Liver (tissue), 8 donors: ENCODE measurements at regions not wholly inside any gene's neighbourhood (a gene's known extent, or its start where the extent isn't known, plus 50 kb on each side); places are given as distances from the start of the nearest gene placed in this dataset.

ENCODE experiments used
- DNase-seq: peaks from one replicate; pipeline ENCODE4 v3.0.0-alpha.2; 2017; ENCODE audit warnings: low spot score
- H3K27ac ChIP-seq, 2 donors: one replicate each; pipeline ENCODE4 v1.7.0; 2013; ENCODE audit warnings: inconsistent platforms in 2 of 2, low read length in 2 of 2, control low read depth in 1 of 2, low read depth in 1 of 2, mild to moderate bottlenecking in 1 of 2
- H3K27me3 ChIP-seq, 4 donors: one replicate each; pipeline versions ENCODE4 v1.6.1 to v1.7.0; 2013; ENCODE audit warnings: low read length in 3 of 4, inconsistent platforms in 1 of 4, mild to moderate bottlenecking in 1 of 4, moderate library complexity in 1 of 4; ENCODE audit not compliant: control insufficient read depth in 4 of 4, insufficient read depth in 4 of 4
- H3K36me3 ChIP-seq, 4 donors: one replicate each; pipeline versions ENCODE4 v1.6.1 to v1.7.0; 2013; ENCODE audit warnings: low read length in 3 of 4, mild to moderate bottlenecking in 3 of 4, low read depth in 1 of 4, moderate library complexity in 1 of 4; ENCODE audit not compliant: control insufficient read depth in 4 of 4, insufficient read depth in 3 of 4
- H3K4me1 ChIP-seq, 4 donors: one replicate each; pipeline versions ENCODE4 v1.6.1 to v1.7.0; 2013; ENCODE audit warnings: low read length in 3 of 4, mild to moderate bottlenecking in 3 of 4, moderate library complexity in 1 of 4; ENCODE audit not compliant: control insufficient read depth in 4 of 4, insufficient read depth in 4 of 4
- H3K4me3 ChIP-seq, 3 donors: one replicate each; pipeline versions ENCODE4 v1.6.1 to v1.7.0; 2013; ENCODE audit warnings: low read length in 3 of 3, control low read depth in 1 of 3, low read depth in 1 of 3, mild to moderate bottlenecking in 1 of 3
- H3K9ac ChIP-seq, 2 donors: one replicate each; pipeline ENCODE4 v1.7.0; 2013; ENCODE audit warnings: low read length in 2 of 2, mild to moderate bottlenecking in 2 of 2, moderate library complexity in 2 of 2, control low read depth in 1 of 2, low read depth in 1 of 2
- H3K9me3 ChIP-seq, 4 donors: one replicate each; pipeline versions ENCODE4 v1.6.1 to v1.7.0; 2013; ENCODE audit warnings: low read length in 3 of 4; ENCODE audit not compliant: control insufficient read depth in 4 of 4
- EGR1 ChIP-seq, 2 donors: IDR thresholded peaks; 2 replicates each; pipeline ENCODE4 v1.6.1; 2016 to 2018; ENCODE audit warnings: antibody characterized with exemption in 2 of 2, low read depth in 2 of 2
- FOXA1 ChIP-seq: IDR thresholded peaks from 2 replicates; pipeline ENCODE4 v1.6.1; 2016; ENCODE audit warnings: antibody characterized with exemption
- FOXA2 ChIP-seq: IDR thresholded peaks from 2 replicates; pipeline ENCODE4 v1.6.1; 2016; ENCODE audit warnings: antibody characterized with exemption
- GABPA ChIP-seq, 2 donors: IDR thresholded peaks in 1 of 2; conservative IDR thresholded peaks in 1 of 2; 2 replicates each; pipeline ENCODE4 v1.6.1; 2016; ENCODE audit warnings: antibody characterized with exemption in 2 of 2, mild to moderate bottlenecking in 1 of 2, moderate library complexity in 1 of 2
- HNF4A ChIP-seq, 2 donors: conservative IDR thresholded peaks; 2 replicates each; pipeline ENCODE4 v1.6.1; 2016; ENCODE audit warnings: antibody characterized with exemption in 2 of 2, mild to moderate bottlenecking in 2 of 2
- HNF4G ChIP-seq: IDR thresholded peaks from 2 replicates; pipeline ENCODE4 v1.6.1; 2016; ENCODE audit warnings: antibody characterized with exemption
- JUND ChIP-seq, 2 donors: IDR thresholded peaks; 2 replicates each; pipeline ENCODE4 v1.6.1; 2016; ENCODE audit warnings: antibody characterized with exemption in 2 of 2
- MAX ChIP-seq: IDR thresholded peaks from 2 replicates; pipeline ENCODE4 v1.6.1; 2016; ENCODE audit warnings: antibody characterized with exemption
- NR2F2 ChIP-seq: IDR thresholded peaks from 2 replicates; pipeline ENCODE4 v1.6.1; 2016; ENCODE audit warnings: antibody characterized with exemption
- RAD21 ChIP-seq, 2 donors: IDR thresholded peaks; 2 replicates each; pipeline ENCODE4 v1.6.1; 2016; ENCODE audit warnings: antibody characterized with exemption in 2 of 2, mild to moderate bottlenecking in 2 of 2
- REST ChIP-seq: IDR thresholded peaks from 2 replicates; pipeline ENCODE4 v1.6.1; 2016; ENCODE audit warnings: antibody characterized with exemption, mild to moderate bottlenecking
- RXRA ChIP-seq, 2 donors: IDR thresholded peaks; 2 replicates each; pipeline ENCODE4 v1.6.1; 2017 to 2018; ENCODE audit warnings: antibody characterized with exemption in 2 of 2, mild to moderate bottlenecking in 1 of 2
- SP1 ChIP-seq: IDR thresholded peaks from 2 replicates; pipeline ENCODE4 v1.6.1; 2018; ENCODE audit warnings: antibody characterized with exemption, mild to moderate bottlenecking
- TAF1 ChIP-seq: conservative IDR thresholded peaks from 2 replicates; pipeline ENCODE4 v1.6.1; 2016; ENCODE audit warnings: antibody characterized with exemption, mild to moderate bottlenecking
- YY1 ChIP-seq: IDR thresholded peaks from 2 replicates; pipeline ENCODE4 v1.6.1; 2016; ENCODE audit warnings: antibody characterized with exemption, mild to moderate bottlenecking
- ZBTB33 ChIP-seq: IDR thresholded peaks from 2 replicates; pipeline ENCODE4 v1.6.1; 2016; ENCODE audit warnings: antibody characterized with exemption
- WGBS: extraction: QIAGEN DNeasy Blood & Tissue Kit; methylation state at CpG from one replicate; pipeline ENCODE4 v1.1.7; 2013; 5-methylcytosine and 5-hydroxymethylcytosine counted together
- TF ChIP-seq, protein P1 (sequence below): fragments of 150-350 bp; IDR thresholded peaks from 2 replicates; pipeline ENCODE4 v1.5.1; 2017; ENCODE audit warnings: improper control_type of control experiment, low read depth, low read length; ENCODE audit not compliant: missing input control
- TF ChIP-seq, protein P2 (sequence below): IDR thresholded peaks from 2 replicates; pipeline ENCODE4 v1.6.1; 2016; ENCODE audit warnings: antibody characterized with exemption
- donor health status: healthy.
- donor health status: healthy.
- donor health status: healthy.
- donor health status: healthy.
- donor health status: healthy.

- DNase-seq: no peak
- Histone ChIP-seq H3K9me3 (no peaks in the 10 kb centered on the region), H3K27me3 (peaks cover 0 to 3% (median under 1%) of the 10 kb centered on the region in 4 donors), H3K9ac (no peak overlapping the region), H3K27ac (no peak overlapping the region), H3K4me1 (no peaks in the 10 kb centered on the region), H3K36me3 (no peaks in the 10 kb centered on the region), H3K4me3 (no peak overlapping the region)
- 79% methylated on average over 31 of the region's 31 CpGs for WGBS
- TF ChIP-seq TAF1: no peak
- no peak for TF ChIP-seq FOXA2
- TF ChIP-seq HNF4G: no peak
- TF ChIP-seq NR2F2: no peak
- no peak for TF ChIP-seq JUND (IDR thresholded peaks at IDR 0.05)
- TF ChIP-seq HNF4A (conservative IDR thresholded peaks at IDR 0.05): no peak
- no peak for TF ChIP-seq EGR1 (IDR thresholded peaks at IDR 0.05; ENCODE audit: low read depth in 2 of 2)
- no peak for TF ChIP-seq GABPA (IDR thresholded peaks at IDR 0.05 in 1 of 2, conservative IDR thresholded peaks at IDR 0.05 in 1 of 2)
- TF ChIP-seq MAX: no peak
- no peak for TF ChIP-seq RAD21 (IDR thresholded peaks at IDR 0.05)
- TF ChIP-seq, protein P1, sequence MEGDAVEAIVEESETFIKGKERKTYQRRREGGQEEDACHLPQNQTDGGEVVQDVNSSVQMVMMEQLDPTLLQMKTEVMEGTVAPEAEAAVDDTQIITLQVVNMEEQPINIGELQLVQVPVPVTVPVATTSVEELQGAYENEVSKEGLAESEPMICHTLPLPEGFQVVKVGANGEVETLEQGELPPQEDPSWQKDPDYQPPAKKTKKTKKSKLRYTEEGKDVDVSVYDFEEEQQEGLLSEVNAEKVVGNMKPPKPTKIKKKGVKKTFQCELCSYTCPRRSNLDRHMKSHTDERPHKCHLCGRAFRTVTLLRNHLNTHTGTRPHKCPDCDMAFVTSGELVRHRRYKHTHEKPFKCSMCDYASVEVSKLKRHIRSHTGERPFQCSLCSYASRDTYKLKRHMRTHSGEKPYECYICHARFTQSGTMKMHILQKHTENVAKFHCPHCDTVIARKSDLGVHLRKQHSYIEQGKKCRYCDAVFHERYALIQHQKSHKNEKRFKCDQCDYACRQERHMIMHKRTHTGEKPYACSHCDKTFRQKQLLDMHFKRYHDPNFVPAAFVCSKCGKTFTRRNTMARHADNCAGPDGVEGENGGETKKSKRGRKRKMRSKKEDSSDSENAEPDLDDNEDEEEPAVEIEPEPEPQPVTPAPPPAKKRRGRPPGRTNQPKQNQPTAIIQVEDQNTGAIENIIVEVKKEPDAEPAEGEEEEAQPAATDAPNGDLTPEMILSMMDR: no peak
Measured at GRCh38 chr12:131378861-131379665, 331.8 kb upstream of the SFSWAP start.

DNA sequence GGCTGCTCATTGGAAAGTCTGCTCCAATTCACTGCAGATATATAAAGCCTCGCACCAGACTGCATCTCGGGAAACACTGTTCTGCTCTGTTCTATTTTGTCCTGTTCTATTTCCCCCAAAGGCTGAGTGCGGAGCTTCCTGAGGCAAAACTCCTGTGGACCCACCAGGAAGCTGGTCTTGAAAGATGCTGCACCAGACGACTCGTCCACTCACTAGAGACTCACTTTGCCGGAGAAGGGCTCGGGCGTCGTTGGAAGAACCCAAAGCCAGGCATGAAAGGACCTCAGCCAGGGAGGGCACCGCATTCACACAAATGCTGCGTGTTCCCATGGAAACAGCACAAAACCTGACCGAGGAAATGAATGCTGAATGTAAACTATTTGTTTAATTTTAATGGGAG is 331.2 kb upstream of the SFSWAP start:
- H3K9ac ChIP-seq: no peak overlapping the region
- H3K9me3 ChIP-seq: no peaks in the 10 kb centered on the region
- DNase-seq: no peak
- no peak overlapping the region for H3K4me3 ChIP-seq
- TF ChIP-seq, protein P1: no peak
- TF ChIP-seq SP1 (no peak), EGR1 (IDR thresholded peaks at IDR 0.05; ENCODE audit: low read depth in 2 of 2) (no peak), REST (no peak), FOXA2 (no peak), JUND (IDR thresholded peaks at IDR 0.05) (no peak), TAF1 (no peak), RXRA (IDR thresholded peaks at IDR 0.05) (no peak), MAX (no peak), RAD21 (IDR thresholded peaks at IDR 0.05) (no peak), FOXA1 (no peak), NR2F2 (no peak), HNF4A (conservative IDR thresholded peaks at IDR 0.05) (no peak), YY1 (no peak), HNF4G (no peak), GABPA (IDR thresholded peaks at IDR 0.05 in 1 of 2, conservative IDR thresholded peaks at IDR 0.05 in 1 of 2) (no peak), ZBTB33 (no peak)
- TF ChIP-seq, protein P2, sequence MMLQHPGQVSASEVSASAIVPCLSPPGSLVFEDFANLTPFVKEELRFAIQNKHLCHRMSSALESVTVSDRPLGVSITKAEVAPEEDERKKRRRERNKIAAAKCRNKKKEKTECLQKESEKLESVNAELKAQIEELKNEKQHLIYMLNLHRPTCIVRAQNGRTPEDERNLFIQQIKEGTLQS: no peak
- H3K27me3 ChIP-seq: peaks cover 0 to 3% (median under 1%) of the 10 kb centered on the region in 4 donors
- H3K36me3 ChIP-seq: no peaks in the 10 kb centered on the region
- no peak overlapping the region for H3K27ac ChIP-seq
- WGBS: 62% methylated on average over 12 of the region's 12 CpGs
- H3K4me1 ChIP-seq: no peaks in the 10 kb centered on the region
